Esophagus muscularis mucosa (tissue), 3 donors: ENCODE measurements at regions not wholly inside any gene's neighbourhood (a gene's known extent, or its start where the extent isn't known, plus 50 kb on each side); places are given as distances from the start of the nearest gene placed in this dataset.

ENCODE experiments used
- CTCF ChIP-seq, 3 experiments: fragments of 200-600 bp in 2 of 3; fragments of 450-650 bp in 1 of 3; sonication (generic) in 2 of 3; IDR thresholded peaks; one replicate each; pipeline ENCODE4 v1.5.1; 2017 to 2019; ENCODE audit warnings: antibody characterized with exemption in 3 of 3, mild to moderate bottlenecking in 2 of 3, moderate library complexity in 1 of 3
- POLR2A ChIP-seq: fragments of 450-650 bp; IDR thresholded peaks from one replicate; pipeline ENCODE4 v1.6.1; 2017; ENCODE audit warnings: antibody characterized with exemption, moderate library complexity, mild to moderate bottlenecking, low read depth
- POLR2AphosphoS5 ChIP-seq, 2 donors: sonication (generic); formaldehyde crosslinking; IDR thresholded peaks; one replicate each; pipeline ENCODE4 v1.6.1; 2017; ENCODE audit warnings: antibody characterized with exemption in 2 of 2

- TF ChIP-seq POLR2AphosphoS5 (IDR thresholded peaks at IDR 0.05) (no peak), CTCF (IDR thresholded peaks at IDR 0.05) (no peak), POLR2A (no peak)
Observed at GRCh38 chr12:107248187-107248586, 154.8 kb upstream of the CRY1 start.
